OCI-LY3 (cell line): ENCODE measurements at regions not wholly inside any gene's neighbourhood (a gene's known extent, or its start where the extent isn't known, plus 50 kb on each side); places are given as distances from the start of the nearest gene placed in this dataset.

ENCODE experiments used
- H2AFZ ChIP-seq: fragments of 200-600, 300-600 bp; shearing (Covaris generic); 2 replicates; pipeline ENCODE4 v1.6.0; 2014; ENCODE audit warnings: antibody characterized with exemption, low read depth, low read length
- H3K27ac ChIP-seq: fragments of 200-600, 300-600 bp; sonication (generic); 2 replicates; pipeline ENCODE4 v1.5.1; 2014; ENCODE audit warnings: mild to moderate bottlenecking, low read length, moderate library complexity, mixed read lengths
- H3K27me3 ChIP-seq: fragments of 200-600, 300-600 bp; sonication (generic); 2 replicates; pipeline ENCODE4 v1.6.1; 2014; ENCODE audit warnings: low read depth, low read length, mixed read lengths
- H3K36me3 ChIP-seq: fragments of 200-600, 300-600 bp; sonication (generic); replicated peaks from 2 replicates; pipeline ENCODE3; 2014; ENCODE audit warnings: low read depth, low read length, mixed read lengths
- H3K4me1 ChIP-seq: fragments of 300-600, 200-600 bp; sonication (generic); 2 replicates; pipeline ENCODE4 v1.6.1; 2014; ENCODE audit warnings: low read length, mixed read lengths
- H3K4me2 ChIP-seq: fragments of 200-600, 300-600 bp; sonication (generic); 2 replicates; pipeline ENCODE4 v1.6.1; 2014; ENCODE audit warnings: low read length, mixed read lengths
- H3K4me3 ChIP-seq: fragments of 300-600, 200-600 bp; sonication (generic); 2 replicates; pipeline ENCODE4 v1.5.1; 2014; ENCODE audit warnings: antibody characterized with exemption, mild to moderate bottlenecking, low read length, moderate library complexity
- H3K79me2 ChIP-seq: fragments of 300-600, 200-600 bp; shearing (Covaris generic); 2 replicates; pipeline ENCODE4 v1.6.1; 2014; ENCODE audit warnings: mild to moderate bottlenecking, low read length, mixed read lengths
- H3K9ac ChIP-seq: fragments of 300-600, 200-600 bp; shearing (Covaris generic); 2 replicates; pipeline ENCODE4 v1.6.0; 2014; ENCODE audit warnings: mild to moderate bottlenecking, low read length, moderate library complexity
- H3K9me3 ChIP-seq: fragments of 200-600, 300-600 bp; shearing (Covaris generic); 2 replicates; pipeline ENCODE4 v1.6.1; 2014; ENCODE audit warnings: low read length, mixed read lengths; ENCODE audit not compliant: insufficient read depth
- H4K20me1 ChIP-seq: fragments of 200-600, 300-600 bp; sonication (generic); 2 replicates; pipeline ENCODE4 v1.6.1; 2016; ENCODE audit warnings: low read length, mixed read lengths; ENCODE audit not compliant: insufficient read depth
- CTCF ChIP-seq: fragments of 200-600, 300-600 bp; sonication (generic); IDR thresholded peaks from 2 replicates; pipeline ENCODE4 v1.5.1; 2014; ENCODE audit warnings: antibody characterized with exemption, low read length, low read depth
- EZH2phosphoT487 ChIP-seq: fragments of 200-600 bp; shearing (Covaris generic); IDR thresholded peaks from 2 replicates; pipeline ENCODE4 v1.6.1; 2018; ENCODE audit warnings: antibody characterized with exemption, mixed run types, low read depth

GRCh38 chr10:4391683-4392082, 434.3 kb upstream of the AKR1E2 start:
- Histone ChIP-seq H3K9me3 (no peaks in the 10 kb centered on the region), H3K4me1 (no peaks in the 10 kb centered on the region), H3K27ac (no peak overlapping the region), H3K27me3 (no peaks in the 10 kb centered on the region), H3K4me2 (no peak overlapping the region), H2AFZ (no peak overlapping the region), H3K36me3 (no peaks in the 10 kb centered on the region), H4K20me1 (no peaks in the 10 kb centered on the region), H3K9ac (no peak overlapping the region), H3K79me2 (no peaks in the 10 kb centered on the region), H3K4me3 (no peak overlapping the region)
- TF ChIP-seq EZH2phosphoT487 (no peak), CTCF (peak; percentile 26; the same call in 1 of the 2 replicates)

GRCh38 chr10:4390219-4390618, 435.8 kb upstream of the AKR1E2 start:
- no peak for TF ChIP-seq CTCF
- no peak overlapping the region for H3K4me2 ChIP-seq
- H2AFZ ChIP-seq: no peak overlapping the region
- no peak overlapping the region for H3K4me3 ChIP-seq
- no peaks in the 10 kb centered on the region for H3K36me3 ChIP-seq
- no peak overlapping the region for H3K9ac ChIP-seq
- no peaks in the 10 kb centered on the region for H3K27me3 ChIP-seq
- no peaks in the 10 kb centered on the region for H4K20me1 ChIP-seq
- no peak overlapping the region for H3K27ac ChIP-seq
- no peaks in the 10 kb centered on the region for H3K9me3 ChIP-seq
- H3K79me2 ChIP-seq: no peaks in the 10 kb centered on the region
- no peaks in the 10 kb centered on the region for H3K4me1 ChIP-seq

GRCh38 chr10:4385231-4385870, 440.7 kb upstream of the AKR1E2 start:
- Histone ChIP-seq H2AFZ (no peak overlapping the region), H3K27ac (no peak overlapping the region), H3K4me3 (no peak overlapping the region), H3K9me3 (no peaks in the 10 kb centered on the region), H3K27me3 (no peaks in the 10 kb centered on the region), H3K79me2 (no peaks in the 10 kb centered on the region), H4K20me1 (no peaks in the 10 kb centered on the region), H3K4me2 (no peak overlapping the region), H3K36me3 (no peaks in the 10 kb centered on the region), H3K9ac (no peak overlapping the region), H3K4me1 (no peaks in the 10 kb centered on the region)
- TF ChIP-seq CTCF (no peak), EZH2phosphoT487 (no peak)

GRCh38 chr10:4384245-4384644, 441.8 kb upstream of the AKR1E2 start:
- no peaks in the 10 kb centered on the region for H4K20me1 ChIP-seq
- H3K4me3 ChIP-seq: no peak overlapping the region
- H3K79me2 ChIP-seq: no peaks in the 10 kb centered on the region
- TF ChIP-seq CTCF (no peak), EZH2phosphoT487 (no peak)
- H3K9me3 ChIP-seq: no peaks in the 10 kb centered on the region
- no peaks in the 10 kb centered on the region for H3K4me1 ChIP-seq
- no peak overlapping the region for H2AFZ ChIP-seq
- H3K27me3 ChIP-seq: no peaks in the 10 kb centered on the region
- no peak overlapping the region for H3K9ac ChIP-seq
- H3K27ac ChIP-seq: no peak overlapping the region
- H3K36me3 ChIP-seq: no peaks in the 10 kb centered on the region
- no peak overlapping the region for H3K4me2 ChIP-seq
